Common myeloid progenitor, CD34-positive (primary cell): ENCODE measurements at regions not wholly inside any gene's neighbourhood (a gene's known extent, or its start where the extent isn't known, plus 50 kb on each side); places are given as distances from the start of the nearest gene placed in this dataset.

ENCODE experiments used
- CTCF ChIA-PET: fragments of 350-600 bp; sonication (Branson Sonifier 250); formaldehyde crosslinking; loops from one replicate; lab custom pipeline; 2021; ENCODE audit warnings: antibody characterized with exemption; lab: Charles Lee
- POLR2A ChIA-PET: fragments of 350-600 bp; sonication (Branson Sonifier 250); formaldehyde crosslinking; loops from one replicate; lab custom pipeline; 2021; ENCODE audit warnings: antibody characterized with exemption; lab: Charles Lee
- DNase-seq, 3 donors: peaks; one replicate each; pipeline versions ENCODE4 v3.0.0 to v3.0.0-alpha.2; 2013
- H3K27ac ChIP-seq, 2 experiments: 1 replicate in 1 of 2; 2 replicates in 1 of 2; pipeline ENCODE4 v1.7.0; 2013; ENCODE audit warnings: inconsistent platforms in 2 of 2, low read length in 2 of 2, mild to moderate bottlenecking in 2 of 2, low read depth in 1 of 2, moderate library complexity in 1 of 2; ENCODE audit not compliant: severe bottlenecking in 2 of 2, insufficient read depth in 1 of 2, poor library complexity in 1 of 2
- H3K27me3 ChIP-seq, 5 experiments: replicated peaks in 2 of 5; 1 replicate in 3 of 5; 2 replicates in 2 of 5; pipeline versions ENCODE4 v1.6.1 to v1.7.0; 2013; ENCODE audit warnings: low read length in 4 of 5, mild to moderate bottlenecking in 2 of 5, moderate library complexity in 2 of 5, inconsistent platforms in 1 of 5; ENCODE audit not compliant: insufficient read depth in 5 of 5, control insufficient read depth in 4 of 5
- H3K36me3 ChIP-seq, 4 experiments: 1 replicate in 2 of 4; 2 replicates in 2 of 4; pipeline versions ENCODE4 v1.6.1 to v1.7.0; 2013; ENCODE audit warnings: low read length in 3 of 4, control low read depth in 1 of 4, mild to moderate bottlenecking in 1 of 4; ENCODE audit not compliant: control insufficient read depth in 4 of 4, insufficient read depth in 4 of 4
- H3K4me1 ChIP-seq, 4 experiments: 1 replicate in 3 of 4; 2 replicates in 1 of 4; pipeline versions ENCODE4 v1.6.1 to v1.7.1; 2013; ENCODE audit warnings: low read length in 3 of 4, mild to moderate bottlenecking in 3 of 4, control low read depth in 1 of 4, inconsistent platforms in 1 of 4, moderate library complexity in 1 of 4; ENCODE audit not compliant: control insufficient read depth in 4 of 4, insufficient read depth in 4 of 4; ENCODE audit errors: control extremely low read depth in 1 of 4
- H3K4me3 ChIP-seq, 7 experiments: 1 replicate in 4 of 7; 2 replicates in 3 of 7; pipeline versions ENCODE4 v1.5.1 to v1.7.0; 2013; ENCODE audit warnings: mild to moderate bottlenecking in 7 of 7, low read length in 6 of 7, moderate library complexity in 6 of 7, inconsistent platforms in 2 of 7, low read depth in 2 of 7, control low read depth in 1 of 7; ENCODE audit not compliant: insufficient read depth in 4 of 7, control insufficient read depth in 1 of 7; ENCODE audit errors: extremely low read depth in 1 of 7
- H3K9me3 ChIP-seq, 5 experiments: 1 replicate in 4 of 5; 2 replicates in 1 of 5; pipeline versions ENCODE4 v1.6.1 to v1.7.1; 2013; ENCODE audit warnings: low read length in 4 of 5, mild to moderate bottlenecking in 2 of 5, inconsistent platforms in 1 of 5, low read depth in 1 of 5, moderate library complexity in 1 of 5; ENCODE audit not compliant: control insufficient read depth in 4 of 5, insufficient read depth in 2 of 5; ENCODE audit errors: control extremely low read depth in 1 of 5
- WGBS: methylation state at CpG from one replicate; pipeline ENCODE4 v1.1.5; 2013; ENCODE audit not compliant: insufficient coverage; 5-methylcytosine and 5-hydroxymethylcytosine counted together

- POLR2A ChIA-PET = no interaction called here
- Histone ChIP-seq H3K4me1 (peaks cover 0 to 10% (median 3%) of the 10 kb centered on the region in 4 experiments), H3K27ac (no peak overlapping the region), H3K9me3 (no peaks in the 10 kb centered on the region), H3K4me3 (no peak overlapping the region), H3K27me3 (no peaks in the 10 kb centered on the region), H3K36me3 (no peaks in the 10 kb centered on the region)
- WGBS = 93% methylated on average over 2 of the region's 2 CpGs
- CTCF ChIA-PET = no interaction called here
- DNase-seq = no peak
Observed at GRCh38 chr10:129094861-129095260, 372.2 kb upstream of the MGMT start.

GRCh38 chr10:129095680-129096064, 371.4 kb upstream of the MGMT start:
- Histone ChIP-seq H3K9me3 (no peaks in the 10 kb centered on the region), H3K27me3 (no peaks in the 10 kb centered on the region), H3K27ac (no peak overlapping the region), H3K36me3 (no peaks in the 10 kb centered on the region), H3K4me3 (no peak overlapping the region), H3K4me1 (peaks cover 0 to 9% (median 3%) of the 10 kb centered on the region in 4 experiments)
- 100% methylated on average over 2 of the region's 7 CpGs for WGBS
- POLR2A ChIA-PET = no interaction called here
- CTCF ChIA-PET = no interaction called here
- DNase-seq = no peak

- H3K4me3 ChIP-seq = no peak overlapping the region
- WGBS = 63% methylated on average over 7 of the region's 12 CpGs
- ChIA-PET CTCF (no interaction called here), POLR2A (no interaction called here)
- no peaks in the 10 kb centered on the region for H3K36me3 ChIP-seq
- no peaks in the 10 kb centered on the region for H3K9me3 ChIP-seq
- no peak for DNase-seq
- no peaks in the 10 kb centered on the region for H3K27me3 ChIP-seq
- peaks cover 0 to 10% (median 5%) of the 10 kb centered on the region in 4 experiments for H3K4me1 ChIP-seq
- no peak overlapping the region for H3K27ac ChIP-seq
Observed at GRCh38 chr10:129096065-129096984, 370.7 kb upstream of the MGMT start.

- CTCF ChIA-PET = interaction anchor here (1.0 kb wide), 1 partner anchor 234 kb away, joined by 3 read pairs; no protein-coding TSS in a partner anchor
Observed at GRCh38 chr10:129097776-129098330, 369.2 kb upstream of the MGMT start.

GRCh38 chr10:129098517-129098916, 368.5 kb upstream of the MGMT start:
- DNase-seq = no peak
- H3K27ac ChIP-seq = no peak overlapping the region
- H3K36me3 ChIP-seq = no peaks in the 10 kb centered on the region
- H3K27me3 ChIP-seq = no peaks in the 10 kb centered on the region
- peaks cover 0 to 16% (median 11%) of the 10 kb centered on the region in 4 experiments for H3K4me1 ChIP-seq
- H3K4me3 ChIP-seq = no peak overlapping the region
- POLR2A ChIA-PET = no interaction called here
- 100% methylated on average over 4 of the region's 5 CpGs for WGBS
- CTCF ChIA-PET = no interaction called here
- H3K9me3 ChIP-seq = no peaks in the 10 kb centered on the region

More at GRCh38 chr10:129097776-129098330, 369.2 kb upstream of the MGMT start:
- H3K27me3 ChIP-seq = no peaks in the 10 kb centered on the region
- no peaks in the 10 kb centered on the region for H3K36me3 ChIP-seq
- no peak overlapping the region for H3K27ac ChIP-seq
- no peaks in the 10 kb centered on the region for H3K9me3 ChIP-seq
- no peak for DNase-seq
- no peak overlapping the region for H3K4me3 ChIP-seq
- peaks cover 0 to 16% (median 11%) of the 10 kb centered on the region in 4 experiments for H3K4me1 ChIP-seq
- 94% methylated on average over 5 of the region's 6 CpGs for WGBS
- POLR2A ChIA-PET = no interaction called here

GRCh38 chr10:129099486-129099885, 367.6 kb upstream of the MGMT start:
- H3K4me1 ChIP-seq = peaks cover 0 to 16% (median 11%) of the 10 kb centered on the region in 4 experiments
- H3K9me3 ChIP-seq = no peaks in the 10 kb centered on the region
- no peak overlapping the region for H3K27ac ChIP-seq
- DNase-seq = no peak
- no peak overlapping the region for H3K4me3 ChIP-seq
- ChIA-PET CTCF (no interaction called here), POLR2A (no interaction called here)
- no peaks in the 10 kb centered on the region for H3K36me3 ChIP-seq
- 100% methylated on average over 2 of the region's 5 CpGs for WGBS
- no peaks in the 10 kb centered on the region for H3K27me3 ChIP-seq

- no peaks in the 10 kb centered on the region for H3K9me3 ChIP-seq
- CTCF ChIA-PET = no interaction called here
- POLR2A ChIA-PET = no interaction called here
Observed at GRCh38 chr10:129099992-129100391, 367.0 kb upstream of the MGMT start.

More at GRCh38 chr10:129099992-129100391, 367.0 kb upstream of the MGMT start:
- Histone ChIP-seq H3K27me3 (no peaks in the 10 kb centered on the region), H3K27ac (no peak overlapping the region), H3K4me3 (no peak overlapping the region), H3K36me3 (no peaks in the 10 kb centered on the region), H3K4me1 (peaks cover 0 to 16% (median 11%) of the 10 kb centered on the region in 4 experiments)
- no peak for DNase-seq
- 100% methylated on average over 7 of the region's 7 CpGs for WGBS
